ENCODE measurements at regions not wholly inside any gene's neighbourhood (a gene's known extent, or its start where the extent isn't known, plus 50 kb on each side); places are given as distances from the start of the nearest gene placed in this dataset.

DNA sequence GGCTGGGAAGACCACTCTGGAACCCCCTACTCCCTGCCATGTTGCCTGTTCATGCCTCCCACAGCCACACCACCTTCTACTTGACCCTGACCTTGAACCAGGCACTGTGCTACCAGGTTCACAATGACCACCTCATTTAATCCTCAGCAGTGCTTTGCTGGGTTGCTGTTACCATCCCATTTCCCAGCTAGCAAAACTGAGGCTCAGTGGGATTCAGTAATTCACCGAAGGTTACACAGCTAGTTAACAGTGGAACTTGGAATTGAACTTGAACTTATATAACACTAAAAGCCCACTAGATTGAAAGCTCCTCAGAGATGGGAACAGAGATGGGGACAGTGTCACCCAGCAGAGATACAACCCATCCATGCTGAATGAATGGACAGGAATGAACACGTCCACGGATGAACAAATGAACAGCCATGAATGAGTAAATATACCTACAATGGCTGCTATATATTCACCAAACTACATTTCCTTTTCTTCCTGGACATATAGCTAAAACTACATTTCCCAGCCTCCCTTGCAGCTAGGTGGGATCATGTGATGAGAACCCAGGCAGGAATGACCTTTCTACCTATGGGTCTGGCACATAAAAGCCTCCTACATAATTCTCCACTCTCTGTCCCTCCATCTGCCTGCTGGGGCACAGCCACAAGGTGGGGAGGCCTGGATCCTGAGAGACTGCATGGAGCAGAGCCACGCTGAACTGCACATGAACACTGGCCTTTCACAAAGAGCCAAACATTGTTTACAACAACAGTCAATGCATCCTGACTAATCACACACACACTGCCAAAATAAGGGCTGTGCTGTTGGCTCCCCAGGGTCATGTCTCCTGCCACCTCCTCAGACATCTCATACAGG lies 94.8 kb downstream of the RMI2 start:
- intact Hi-C loops (cut with micrococcal nuclease) = no loop called here
- dilution Hi-C loops (cut with MboI; ENCODE audit: extremely low pct_ligation_motif_present, low sequenced_read_pairs) = no loop called here

More for the DNA sequence above, 94.8 kb downstream of the RMI2 start:
- Histone ChIP-seq H4K20me1 (replicated peaks; ENCODE audit: control insufficient read depth, extremely low read depth, insufficient read depth, low read length) (no peaks in the 10 kb centered on the region), H3K9me1 (replicated peaks; ENCODE audit: control insufficient read depth, extremely low read depth, insufficient read depth, low read length) (no peaks in the 10 kb centered on the region), H3K27ac (ENCODE audit: insufficient read depth, low read depth, low read length) (no peak overlapping the region), H3K4me1 (ENCODE audit: control insufficient read depth, extremely low read depth, insufficient read depth, low read length) (no peaks in the 10 kb centered on the region), H3K9ac (replicated peaks; ENCODE audit: extremely low read depth, insufficient read depth, low read length) (no peak overlapping the region), H2AFZ (ENCODE audit: low read depth, low read length) (no peak overlapping the region), H3K4me2 (ENCODE audit: insufficient read depth, low read length) (no peak overlapping the region), H3K36me3 (ENCODE audit: control insufficient read depth in 2 of 2, extremely low read depth in 1 of 2, insufficient read depth in 2 of 2, low read length in 2 of 2) (no peaks in the 10 kb centered on the region), H3K4me3 (replicated peaks in 1 of 3; ENCODE audit: insufficient read depth in 1 of 3, low read depth in 1 of 3, low read length in 3 of 3) (no peak overlapping the region), H3K79me2 (ENCODE audit: control insufficient read depth, insufficient read depth, low read length) (no peaks in the 10 kb centered on the region), H3K27me3 (ENCODE audit: control insufficient read depth in 2 of 2, insufficient read depth in 2 of 2, low read length in 2 of 2) (peaks cover 0 to 3% of the 10 kb centered on the region in 2 experiments), H3K9me3 (replicated peaks; ENCODE audit: control insufficient read depth, insufficient read depth, low read length) (no peaks in the 10 kb centered on the region)
- TF ChIP-seq POLR2AphosphoS5 (IDR thresholded peaks at IDR 0.05; ENCODE audit: insufficient read depth, low read depth, low read length) = no peak
- TF ChIP-seq POLR2A (IDR thresholded peaks at IDR 0.05; ENCODE audit: low read depth, low read length) = no peak
- TF ChIP-seq, protein P1, sequence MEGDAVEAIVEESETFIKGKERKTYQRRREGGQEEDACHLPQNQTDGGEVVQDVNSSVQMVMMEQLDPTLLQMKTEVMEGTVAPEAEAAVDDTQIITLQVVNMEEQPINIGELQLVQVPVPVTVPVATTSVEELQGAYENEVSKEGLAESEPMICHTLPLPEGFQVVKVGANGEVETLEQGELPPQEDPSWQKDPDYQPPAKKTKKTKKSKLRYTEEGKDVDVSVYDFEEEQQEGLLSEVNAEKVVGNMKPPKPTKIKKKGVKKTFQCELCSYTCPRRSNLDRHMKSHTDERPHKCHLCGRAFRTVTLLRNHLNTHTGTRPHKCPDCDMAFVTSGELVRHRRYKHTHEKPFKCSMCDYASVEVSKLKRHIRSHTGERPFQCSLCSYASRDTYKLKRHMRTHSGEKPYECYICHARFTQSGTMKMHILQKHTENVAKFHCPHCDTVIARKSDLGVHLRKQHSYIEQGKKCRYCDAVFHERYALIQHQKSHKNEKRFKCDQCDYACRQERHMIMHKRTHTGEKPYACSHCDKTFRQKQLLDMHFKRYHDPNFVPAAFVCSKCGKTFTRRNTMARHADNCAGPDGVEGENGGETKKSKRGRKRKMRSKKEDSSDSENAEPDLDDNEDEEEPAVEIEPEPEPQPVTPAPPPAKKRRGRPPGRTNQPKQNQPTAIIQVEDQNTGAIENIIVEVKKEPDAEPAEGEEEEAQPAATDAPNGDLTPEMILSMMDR (IDR thresholded peaks at IDR 0.05; ENCODE audit: extremely low read depth in 1 of 2, insufficient read depth in 1 of 2, low read depth in 1 of 2, low read length in 2 of 2) = no peak
- no peak for TF ChIP-seq GATA2 (IDR thresholded peaks at IDR 0.05; ENCODE audit: insufficient read depth, insufficient read length, low read depth, low read length)
- no peak for TF ChIP-seq FOS (IDR thresholded peaks at IDR 0.05; ENCODE audit: borderline replicate concordance, insufficient read depth, low read length)
- TF ChIP-seq, protein P2, sequence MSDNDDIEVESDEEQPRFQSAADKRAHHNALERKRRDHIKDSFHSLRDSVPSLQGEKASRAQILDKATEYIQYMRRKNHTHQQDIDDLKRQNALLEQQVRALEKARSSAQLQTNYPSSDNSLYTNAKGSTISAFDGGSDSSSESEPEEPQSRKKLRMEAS (IDR thresholded peaks at IDR 0.05; ENCODE audit: insufficient read depth, insufficient read length) = no peak
- no peak for TF ChIP-seq JUN (IDR thresholded peaks at IDR 0.05; ENCODE audit: borderline replicate concordance, insufficient read depth, insufficient read length, low read depth)
- TF ChIP-seq EZH2 (IDR thresholded peaks at IDR 0.05; ENCODE audit: borderline replicate concordance, low read depth, low read length, severe bottlenecking) = no peak
- TF ChIP-seq MYC (IDR thresholded peaks at IDR 0.05; ENCODE audit: low read depth, low read length) = no peak
- ChIA-PET POLR2A (no interaction called here), CTCF (interaction anchor here (1.0 kb wide), 1 partner anchor 15 kb away, joined by 3 read pairs; no protein-coding TSS in a partner anchor)
- DNase-seq (ENCODE audit: low read depth, low spot score) (no peak), FAIRE-seq (no peak)
- BruUV-seq (replicated peaks) = no TSS peak
